ENCODE measurements at regions not wholly inside any gene's neighbourhood (a gene's known extent, or its start where the extent isn't known, plus 50 kb on each side); places are given as distances from the start of the nearest gene placed in this dataset.

DNA sequence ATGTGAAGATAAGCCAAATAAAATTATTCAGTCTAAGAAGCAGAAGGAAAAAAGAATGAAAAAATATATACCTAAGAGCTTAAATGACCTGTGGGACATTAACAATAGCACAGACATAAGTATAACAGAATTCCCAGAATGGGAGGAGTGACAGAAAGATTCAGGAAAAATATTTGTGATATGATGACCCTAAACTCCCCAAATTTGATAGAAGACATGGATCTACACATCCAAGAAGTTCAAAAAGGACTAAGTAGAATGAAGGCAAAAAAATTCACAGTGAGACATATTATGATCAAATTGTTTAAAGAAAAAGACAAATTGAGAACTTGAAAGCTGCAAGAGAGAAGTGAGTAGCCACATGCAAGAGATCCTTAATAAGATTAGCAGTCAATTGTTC, 211.4 kb upstream of the OR4E1 start:
- no peak for TF ChIP-seq CTCF (IDR thresholded peaks at IDR 0.05; ENCODE audit: low read depth, low read length)
- no peak for DNase-seq (ENCODE audit: extremely low read depth, low read depth)

DNA sequence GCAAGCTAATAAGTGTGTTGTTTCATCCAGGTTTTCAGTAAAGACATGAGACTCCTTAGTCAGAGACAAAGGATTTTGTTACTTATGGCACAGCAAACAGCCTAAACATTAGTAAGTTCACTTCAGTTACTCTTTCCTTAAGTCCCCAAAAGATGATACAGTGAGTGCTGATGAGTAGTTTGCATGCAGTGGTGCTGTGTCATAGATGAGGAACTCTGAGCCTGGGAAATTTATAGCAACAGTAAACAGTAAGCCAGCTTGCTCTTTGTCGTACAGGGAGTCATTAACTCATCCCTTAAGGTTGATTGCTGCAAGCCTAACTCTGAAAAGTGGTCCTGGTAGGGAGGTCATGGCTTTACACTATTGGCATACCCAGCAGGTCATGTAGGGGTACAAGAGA, 208.6 kb upstream of the OR4E1 start:
- TF ChIP-seq CTCF (IDR thresholded peaks at IDR 0.05; ENCODE audit: low read depth, low read length): no peak
- no peak for DNase-seq (ENCODE audit: extremely low read depth, low read depth)

- TF ChIP-seq CTCF (IDR thresholded peaks at IDR 0.05; ENCODE audit: low read depth, low read length): no peak
- DNase-seq (ENCODE audit: extremely low read depth, low read depth): no peak
These were observed 207.3 kb upstream of the OR4E1 start for GRCh38 chr14:21880918-21881317.

DNA sequence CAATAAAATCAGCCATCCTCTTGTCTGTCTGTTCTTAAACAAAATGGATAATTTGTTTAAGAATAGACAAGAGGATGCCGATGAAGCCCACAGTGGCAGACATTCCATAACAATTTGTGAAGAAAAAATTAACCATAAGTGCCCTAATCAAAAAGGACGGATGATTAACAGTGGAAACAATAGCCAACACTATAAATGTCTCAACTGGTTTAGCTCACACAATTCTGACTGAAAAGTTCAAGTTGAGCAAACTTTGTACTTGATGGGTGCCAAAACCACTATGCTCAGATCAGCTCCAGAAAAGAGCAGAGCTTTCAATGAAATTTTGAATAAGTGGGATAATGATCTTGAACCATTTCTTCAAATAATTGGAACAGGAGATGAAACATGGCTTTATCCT, 202.2 kb upstream of the OR4E1 start:
- DNase-seq (ENCODE audit: extremely low read depth, low read depth): no peak
- no peak for TF ChIP-seq CTCF (IDR thresholded peaks at IDR 0.05; ENCODE audit: low read depth, low read length)

- DNase-seq (ENCODE audit: extremely low read depth, low read depth): no peak
- no peak for TF ChIP-seq CTCF (IDR thresholded peaks at IDR 0.05; ENCODE audit: low read depth, low read length)
These were observed 201.3 kb upstream of the OR4E1 start for GRCh38 chr14:21874946-21875345.

DNA sequence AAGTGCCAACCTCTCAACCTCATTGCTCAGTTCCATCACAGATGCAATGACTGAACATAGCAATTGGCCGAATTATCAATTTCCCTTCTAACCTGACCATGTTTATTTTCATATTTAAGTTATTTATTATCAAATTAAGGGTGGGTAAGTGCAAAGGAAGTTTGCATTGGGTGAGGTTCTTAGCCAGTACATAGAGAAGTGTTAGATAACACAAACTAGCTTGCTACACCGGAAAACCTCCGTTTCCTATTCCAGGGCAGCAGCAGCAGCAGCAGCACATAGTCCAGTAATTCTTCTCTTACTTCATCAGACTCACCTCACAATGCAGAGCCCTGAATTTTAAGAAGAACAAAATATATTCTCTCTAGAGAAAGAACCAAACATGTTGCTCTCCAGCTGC, 200.5 kb upstream of the OR4E1 start:
- no peak for TF ChIP-seq CTCF (IDR thresholded peaks at IDR 0.05; ENCODE audit: low read depth, low read length)
- no peak for DNase-seq (ENCODE audit: extremely low read depth, low read depth)

DNA sequence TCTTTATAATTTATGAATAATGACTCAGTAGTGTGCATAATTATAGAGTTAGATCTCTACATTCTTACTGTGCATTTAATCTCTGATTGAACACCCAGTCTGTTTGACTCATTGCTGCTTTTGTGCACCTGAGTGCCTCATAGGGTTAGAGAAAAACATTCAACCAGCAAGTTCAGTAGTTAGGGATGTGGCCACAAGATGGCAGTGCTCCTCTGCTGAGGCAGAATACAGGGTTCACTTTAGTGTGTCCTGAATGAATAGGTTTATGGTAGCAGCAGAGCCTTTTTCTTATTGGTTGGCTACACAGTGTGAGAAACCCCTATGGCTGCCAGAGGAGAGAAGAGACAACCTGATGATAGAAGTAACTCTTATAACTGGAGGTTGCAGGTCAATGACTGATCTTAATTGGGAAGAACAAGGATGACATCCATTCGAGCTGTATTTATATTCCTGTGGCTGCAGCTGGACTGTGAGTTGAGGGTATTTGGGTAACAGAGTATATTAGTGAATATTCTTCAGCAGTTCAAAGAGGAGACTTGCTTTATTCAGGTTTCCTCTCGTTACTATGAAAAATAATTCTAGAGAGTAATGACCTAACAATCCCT, 194.9 kb upstream of the OR4E1 start:
- TF ChIP-seq CTCF (IDR thresholded peaks at IDR 0.05; ENCODE audit: low read depth, low read length): peak; percentile 41
- no peak for DNase-seq (ENCODE audit: extremely low read depth, low read depth)

Measured in AG09319 (cell line).